ENCODE measurements at regions not wholly inside any gene's neighbourhood (a gene's known extent, or its start where the extent isn't known, plus 50 kb on each side); places are given as distances from the start of the nearest gene placed in this dataset.

- BruUV-seq (replicated peaks), result no TSS peak
- H3K27ac ChIP-seq (ENCODE audit: low read depth, low read length, poor library complexity, severe bottlenecking), result no peak overlapping the region
- CTCF ChIA-PET, result no interaction called here
These were observed 523.5 kb downstream of the NUF2 start for GRCh38 chr1:163845279-163845678.

GRCh38 chr1:163863731-163864130 lies 542.0 kb downstream of the NUF2 start:
- Histone ChIP-seq H3K27ac (ENCODE audit: low read depth, low read length, poor library complexity, severe bottlenecking) (no peak overlapping the region), H3K4me3 (ENCODE audit: low read depth, low read length, poor library complexity, severe bottlenecking) (no peak overlapping the region), H3K4me1 (ENCODE audit: insufficient read depth, low read length, poor library complexity, severe bottlenecking) (no peaks in the 10 kb centered on the region), H3K27me3 (replicated peaks; ENCODE audit: insufficient read depth, low read depth, low read length, poor library complexity) (no peaks in the 10 kb centered on the region), H3K36me3 (ENCODE audit: insufficient read depth, low read length, poor library complexity, severe bottlenecking) (no peaks in the 10 kb centered on the region), H3K9me3 (ENCODE audit: low read depth, low read length, poor library complexity, severe bottlenecking) (peaks cover 3% of the 10 kb centered on the region)
- intact Hi-C loops (cut with micrococcal nuclease; ENCODE audit: unreplicated experiment), result no loop called here
- BruUV-seq (replicated peaks), result no TSS peak
- TF ChIP-seq, protein P1, sequence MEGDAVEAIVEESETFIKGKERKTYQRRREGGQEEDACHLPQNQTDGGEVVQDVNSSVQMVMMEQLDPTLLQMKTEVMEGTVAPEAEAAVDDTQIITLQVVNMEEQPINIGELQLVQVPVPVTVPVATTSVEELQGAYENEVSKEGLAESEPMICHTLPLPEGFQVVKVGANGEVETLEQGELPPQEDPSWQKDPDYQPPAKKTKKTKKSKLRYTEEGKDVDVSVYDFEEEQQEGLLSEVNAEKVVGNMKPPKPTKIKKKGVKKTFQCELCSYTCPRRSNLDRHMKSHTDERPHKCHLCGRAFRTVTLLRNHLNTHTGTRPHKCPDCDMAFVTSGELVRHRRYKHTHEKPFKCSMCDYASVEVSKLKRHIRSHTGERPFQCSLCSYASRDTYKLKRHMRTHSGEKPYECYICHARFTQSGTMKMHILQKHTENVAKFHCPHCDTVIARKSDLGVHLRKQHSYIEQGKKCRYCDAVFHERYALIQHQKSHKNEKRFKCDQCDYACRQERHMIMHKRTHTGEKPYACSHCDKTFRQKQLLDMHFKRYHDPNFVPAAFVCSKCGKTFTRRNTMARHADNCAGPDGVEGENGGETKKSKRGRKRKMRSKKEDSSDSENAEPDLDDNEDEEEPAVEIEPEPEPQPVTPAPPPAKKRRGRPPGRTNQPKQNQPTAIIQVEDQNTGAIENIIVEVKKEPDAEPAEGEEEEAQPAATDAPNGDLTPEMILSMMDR (conservative IDR thresholded peaks at IDR 0.05; ENCODE audit: low read depth, low read length), result no peak
- no peak for TF ChIP-seq EZH2 (IDR thresholded peaks at IDR 0.05; ENCODE audit: borderline replicate concordance, low read depth, low read length, poor library complexity, severe bottlenecking)
- DNase-seq (ENCODE audit: low spot score), result no peak
- ChIA-PET CTCF (no interaction called here), POLR2A (ENCODE audit: low non-redundant PET) (no interaction called here)

More at GRCh38 chr1:163845279-163845678, 523.5 kb downstream of the NUF2 start:
- no peaks in the 10 kb centered on the region for H3K4me1 ChIP-seq (ENCODE audit: insufficient read depth, low read length, poor library complexity, severe bottlenecking)
- intact Hi-C loops (cut with micrococcal nuclease; ENCODE audit: unreplicated experiment), result no loop called here
- H3K9me3 ChIP-seq (ENCODE audit: low read depth, low read length, poor library complexity, severe bottlenecking), result no peaks in the 10 kb centered on the region
- H3K36me3 ChIP-seq (ENCODE audit: insufficient read depth, low read length, poor library complexity, severe bottlenecking), result no peaks in the 10 kb centered on the region
- no peak for DNase-seq (ENCODE audit: low spot score)
- POLR2A ChIA-PET (ENCODE audit: low non-redundant PET), result no interaction called here
- H3K27me3 ChIP-seq (replicated peaks; ENCODE audit: insufficient read depth, low read depth, low read length, poor library complexity), result no peaks in the 10 kb centered on the region
- no peak overlapping the region for H3K4me3 ChIP-seq (ENCODE audit: low read depth, low read length, poor library complexity, severe bottlenecking)
- TF ChIP-seq, protein P1 (conservative IDR thresholded peaks at IDR 0.05; ENCODE audit: low read depth, low read length), result no peak
- no peak for TF ChIP-seq EZH2 (IDR thresholded peaks at IDR 0.05; ENCODE audit: borderline replicate concordance, low read depth, low read length, poor library complexity, severe bottlenecking)

DNA sequence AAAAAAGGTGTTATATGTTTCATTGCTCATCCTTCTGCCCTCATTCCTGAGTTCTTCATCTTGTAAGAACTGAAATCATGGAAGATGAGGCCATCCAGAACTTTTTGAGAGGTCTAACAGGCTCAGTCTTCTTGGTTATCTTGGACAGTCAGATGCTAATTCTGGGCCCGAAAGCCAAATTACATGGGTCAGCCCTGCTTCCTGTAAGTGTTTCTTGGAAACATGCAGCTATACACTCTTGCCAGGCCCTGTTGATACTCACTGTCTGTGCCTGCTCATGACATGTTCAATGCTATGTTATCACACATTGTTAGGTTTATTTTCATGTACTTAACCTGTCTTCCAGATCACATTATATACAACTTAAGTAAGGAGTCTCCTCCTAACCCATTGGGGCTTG lies 542.5 kb downstream of the NUF2 start:
- intact Hi-C loops (cut with micrococcal nuclease; ENCODE audit: unreplicated experiment), result no loop called here
- BruUV-seq (replicated peaks), result no TSS peak
- DNase-seq (ENCODE audit: low spot score), result no peak
- no peaks in the 10 kb centered on the region for H3K4me1 ChIP-seq (ENCODE audit: insufficient read depth, low read length, poor library complexity, severe bottlenecking)
- CTCF ChIA-PET, result no interaction called here
- POLR2A ChIA-PET (ENCODE audit: low non-redundant PET), result no interaction called here
- H3K36me3 ChIP-seq (ENCODE audit: insufficient read depth, low read length, poor library complexity, severe bottlenecking), result no peaks in the 10 kb centered on the region
- TF ChIP-seq EZH2 (IDR thresholded peaks at IDR 0.05; ENCODE audit: borderline replicate concordance, low read depth, low read length, poor library complexity, severe bottlenecking), result no peak
- TF ChIP-seq, protein P1 (conservative IDR thresholded peaks at IDR 0.05; ENCODE audit: low read depth, low read length), result no peak
- no peaks in the 10 kb centered on the region for H3K27me3 ChIP-seq (replicated peaks; ENCODE audit: insufficient read depth, low read depth, low read length, poor library complexity)
- H3K27ac ChIP-seq (ENCODE audit: low read depth, low read length, poor library complexity, severe bottlenecking), result no peak overlapping the region
- no peak overlapping the region for H3K4me3 ChIP-seq (ENCODE audit: low read depth, low read length, poor library complexity, severe bottlenecking)
- H3K9me3 ChIP-seq (ENCODE audit: low read depth, low read length, poor library complexity, severe bottlenecking), result peaks cover 4% of the 10 kb centered on the region
